HAP-1 (cell line): ENCODE measurements at regions not wholly inside any gene's neighbourhood (a gene's known extent, or its start where the extent isn't known, plus 50 kb on each side); places are given as distances from the start of the nearest gene placed in this dataset.

Source experiments
- DNase-seq, 2 experiments: peaks; one replicate each; pipeline ENCODE4 v3.0.0-alpha.2; 2016 to 2020; ENCODE audit warnings: low spot score in 2 of 2
- H3K27me3 ChIP-seq: fragments of 250-450 bp; sonication (Bioruptor Pico); 2 replicates; pipeline ENCODE4 v1.5.1; 2020; ENCODE audit warnings: low read depth, mild to moderate bottlenecking, moderate library complexity
- H3K36me3 ChIP-seq: fragments of 250-450 bp; sonication (Bioruptor Pico); replicated peaks from 2 replicates; pipeline ENCODE4 v1.5.1; 2020; ENCODE audit warnings: mild to moderate bottlenecking
- H3K4me1 ChIP-seq: fragments of 250-450 bp; sonication (Bioruptor Pico); 2 replicates; pipeline ENCODE4 v1.5.1; 2020; ENCODE audit warnings: mild to moderate bottlenecking
- H3K4me3 ChIP-seq: fragments of 250-450 bp; sonication (Bioruptor Pico); 2 replicates; pipeline ENCODE4 v1.5.1; 2020; ENCODE audit warnings: mild to moderate bottlenecking, moderate library complexity
- H3K9me3 ChIP-seq: fragments of 250-450 bp; sonication (Bioruptor Pico); 2 replicates; pipeline ENCODE4 v1.5.1; 2020; ENCODE audit warnings: mild to moderate bottlenecking, moderate library complexity
- in situ Hi-C: fragments of 300-500 bp; cut with MboI; formaldehyde crosslinking; loops from 3 replicates; pipeline ENCODE4 v1.14.3; 2020; ENCODE audit warnings: low sequenced_read_pairs, inconsistent platforms, mixed read lengths

GRCh38 chr3:118838871-118839270 is 195.8 kb downstream of the IGSF11 start:
- no peak for DNase-seq
- H3K27me3 ChIP-seq, result no peaks in the 10 kb centered on the region
- in situ Hi-C loops, result no loop called here
- no peak overlapping the region for H3K4me3 ChIP-seq
- no peaks in the 10 kb centered on the region for H3K4me1 ChIP-seq
- H3K9me3 ChIP-seq, result no peaks in the 10 kb centered on the region
- H3K36me3 ChIP-seq, result no peaks in the 10 kb centered on the region

- Histone ChIP-seq H3K36me3 (no peaks in the 10 kb centered on the region), H3K9me3 (no peaks in the 10 kb centered on the region), H3K4me1 (no peaks in the 10 kb centered on the region), H3K27me3 (no peaks in the 10 kb centered on the region), H3K4me3 (no peak overlapping the region)
- no peak for DNase-seq
- in situ Hi-C loops, result no loop called here
Observed at GRCh38 chr3:118842147-118842863, 192.3 kb downstream of the IGSF11 start.

- no peaks in the 10 kb centered on the region for H3K27me3 ChIP-seq
- no peak for DNase-seq
- no peaks in the 10 kb centered on the region for H3K36me3 ChIP-seq
- no peak overlapping the region for H3K4me3 ChIP-seq
- in situ Hi-C loops, result no loop called here
- H3K9me3 ChIP-seq, result no peaks in the 10 kb centered on the region
- H3K4me1 ChIP-seq, result no peaks in the 10 kb centered on the region
Observed at GRCh38 chr3:118846176-118846575, 188.5 kb downstream of the IGSF11 start.
